ENCODE measurements at regions not wholly inside any gene's neighbourhood (a gene's known extent, or its start where the extent isn't known, plus 50 kb on each side); places are given as distances from the start of the nearest gene placed in this dataset.

- intact Hi-C loops (cut with DNase I; ENCODE audit: low total_unique reads): no loop called here
- no peak for TF ChIP-seq CTCF (IDR thresholded peaks at IDR 0.05)
- TF ChIP-seq POLR2A (IDR thresholded peaks at IDR 0.05): no peak
- WGBS, 2 donors: 76 to 91% methylated on average over 1 of the region's 1 CpG
- no peak overlapping the region for H3K4me3 ChIP-seq (ENCODE audit: low read depth, poor library complexity, severe bottlenecking)
- DNase-seq (ENCODE audit: low spot score in 2 of 2): no peak
Observed at GRCh38 chr11:33534575-33534974, 166.1 kb downstream of the C11orf91 start.

- intact Hi-C loops (cut with DNase I; ENCODE audit: low total_unique reads): no loop called here
- H3K4me3 ChIP-seq (ENCODE audit: low read depth, poor library complexity, severe bottlenecking): no peak overlapping the region
- TF ChIP-seq CTCF (IDR thresholded peaks at IDR 0.05): no peak
- no peak for TF ChIP-seq POLR2A (IDR thresholded peaks at IDR 0.05)
- whole genome bisulfite sequencing, 2 donors: 50 to 52% methylated on average over 5 of the region's 5 CpGs
- no peak for DNase-seq (ENCODE audit: low spot score in 2 of 2)
Observed at GRCh38 chr11:33533386-33534052, 167.1 kb downstream of the C11orf91 start.

- TF ChIP-seq POLR2A (IDR thresholded peaks at IDR 0.05): no peak
- no peak for TF ChIP-seq CTCF (IDR thresholded peaks at IDR 0.05)
- intact Hi-C loops (cut with DNase I; ENCODE audit: low total_unique reads): no loop called here
- no peak for DNase-seq (ENCODE audit: low spot score in 2 of 2)
- no peak overlapping the region for H3K4me3 ChIP-seq (ENCODE audit: low read depth, poor library complexity, severe bottlenecking)
- whole genome bisulfite sequencing, 2 donors: 66 to 73% methylated on average over 6 of the region's 6 CpGs
Observed at GRCh38 chr11:33532720-33533385, 167.8 kb downstream of the C11orf91 start.

- 85 to 90% methylated on average over 3 of the region's 3 CpGs for WGBS, 2 donors
- no peak overlapping the region for H3K4me3 ChIP-seq (ENCODE audit: low read depth, poor library complexity, severe bottlenecking)
- intact Hi-C loops (cut with DNase I; ENCODE audit: low total_unique reads): no loop called here
- no peak for TF ChIP-seq CTCF (IDR thresholded peaks at IDR 0.05)
- TF ChIP-seq POLR2A (IDR thresholded peaks at IDR 0.05): no peak
- DNase-seq (ENCODE audit: low spot score in 2 of 2): no peak
Observed at GRCh38 chr11:33532257-33532656, 168.4 kb downstream of the C11orf91 start.

- TF ChIP-seq POLR2A (IDR thresholded peaks at IDR 0.05): no peak
- no peak for TF ChIP-seq CTCF (IDR thresholded peaks at IDR 0.05)
- no peak overlapping the region for H3K4me3 ChIP-seq (ENCODE audit: low read depth, poor library complexity, severe bottlenecking)
- no peak for DNase-seq (ENCODE audit: low spot score in 2 of 2)
- 48 to 57% methylated on average over 8 of the region's 8 CpGs for WGBS, 2 donors
- intact Hi-C loops (cut with DNase I; ENCODE audit: low total_unique reads): no loop called here
Observed at GRCh38 chr11:33531743-33532181, 168.9 kb downstream of the C11orf91 start.
